ENCODE measurements at regions not wholly inside any gene's neighbourhood (a gene's known extent, or its start where the extent isn't known, plus 50 kb on each side); places are given as distances from the start of the nearest gene placed in this dataset.

DNA sequence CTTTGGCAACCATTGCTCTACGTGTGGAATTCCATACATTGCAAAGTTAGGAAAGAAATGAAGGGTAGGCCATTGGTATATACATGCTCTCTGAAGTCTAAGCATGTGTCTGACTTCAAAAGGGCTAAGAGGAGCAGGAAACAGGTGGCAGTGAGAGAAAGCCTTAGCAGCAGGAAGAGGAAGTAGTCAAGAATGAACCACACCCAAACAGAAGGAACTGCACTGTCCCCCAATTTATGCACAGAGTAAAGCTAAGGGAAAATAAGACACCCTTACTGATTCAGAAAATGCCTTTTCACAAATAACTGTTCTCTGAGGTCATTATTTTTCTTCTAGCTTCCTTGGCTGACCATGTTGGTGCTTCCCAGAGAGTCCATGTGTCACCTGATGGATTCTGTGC, 575.4 kb downstream of the NTRK3 start (continued):
- no peak for TF ChIP-seq ZSCAN20 (CRISPR knock-in tag; IDR thresholded peaks at IDR 0.05; ENCODE audit: borderline replicate concordance)
- TF ChIP-seq HNRNPL (IDR thresholded peaks at IDR 0.05; ENCODE audit: low read depth, low read length): no peak
- no peak for TF ChIP-seq SP2 (CRISPR knock-in tag; IDR thresholded peaks at IDR 0.05)
- TF ChIP-seq ARID2 (CRISPR knock-in tag; IDR thresholded peaks at IDR 0.05; ENCODE audit: borderline replicate concordance): no peak
- TF ChIP-seq CREB1 (IDR thresholded peaks at IDR 0.05): no peak
- no peak for TF ChIP-seq CREB1 (CRISPR knock-in tag; IDR thresholded peaks at IDR 0.05)
- TF ChIP-seq SRSF9 (IDR thresholded peaks at IDR 0.05; ENCODE audit: borderline replicate concordance, insufficient read depth, low read depth, low read length, poor library complexity, severe bottlenecking): no peak
- no peak for TF ChIP-seq KDM2A (CRISPR knock-in tag; IDR thresholded peaks at IDR 0.05; ENCODE audit: borderline replicate concordance, low read depth)

DNA sequence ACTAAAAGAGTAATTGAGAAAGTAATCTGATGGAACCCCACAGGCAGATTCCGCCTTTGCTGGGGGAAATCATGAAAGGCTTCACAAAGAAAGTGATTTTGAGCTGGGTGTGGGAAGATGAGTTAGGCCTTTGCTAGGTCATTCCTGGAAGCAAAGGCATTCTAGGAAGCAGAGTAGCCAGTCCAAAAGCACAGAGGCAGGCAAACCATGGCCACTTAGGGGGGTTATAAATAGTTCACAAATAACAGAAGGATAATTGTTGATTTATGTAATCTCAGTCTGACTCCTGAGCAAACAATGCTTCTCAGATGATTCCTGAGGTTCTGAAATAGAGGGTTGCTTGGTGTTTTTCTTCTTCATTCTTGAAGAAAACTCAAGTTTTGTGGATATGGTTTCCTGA, 576.3 kb downstream of the NTRK3 start:
- ChIA-PET POLR2A (no interaction called here), CTCF (ENCODE audit: low intra/inter-chr PET ratio, low total read pairs) (no interaction called here)
- DNase-seq (ENCODE audit: low spot score) (no peak), FAIRE-seq (no peak), ATAC-seq (no peak)
- WGBS (ENCODE audit: low lambda C conversion rate): 4% methylated on average over 1 of the region's 1 CpG
- Histone ChIP-seq H3K9ac (ENCODE audit: insufficient read depth, low read depth, low read length) (no peak overlapping the region), H2AFZ (ENCODE audit: low read length) (no peak overlapping the region), H3K4me3 (replicated peaks in 1 of 3; ENCODE audit: insufficient read depth in 1 of 3, low read depth in 2 of 3, low read length in 3 of 3) (no peak overlapping the region), H3K27ac (ENCODE audit: extremely low read length, insufficient read depth, low read length) (no peak overlapping the region), H4K20me1 (ENCODE audit: insufficient read depth, low read length) (no peaks in the 10 kb centered on the region), H3K27me3 (ENCODE audit: control insufficient read depth in 1 of 2, insufficient read depth in 2 of 2, low read length in 2 of 2) (no peaks in the 10 kb centered on the region), H3K4me2 (ENCODE audit: low read depth, low read length) (no peak overlapping the region), H3K36me3 (replicated peaks in 1 of 2; ENCODE audit: control insufficient read depth in 1 of 2, insufficient read depth in 2 of 2, low read length in 2 of 2) (no peaks in the 10 kb centered on the region), H3K9me3 (ENCODE audit: low read length) (peaks cover 96% of the 10 kb centered on the region), H3K79me2 (ENCODE audit: insufficient read depth, low read length) (no peaks in the 10 kb centered on the region), H3K4me1 (ENCODE audit: insufficient read depth, low read length) (no peaks in the 10 kb centered on the region)
- intact Hi-C loops (cut with micrococcal nuclease; ENCODE audit: unreplicated experiment) (no loop called here), in situ Hi-C loops (cut with HindIII; ENCODE audit: extremely low pct_ligation_motif_present, low pct_unique_long_range_greater_than_20kb) (no loop called here)
- TF ChIP-seq ZNF607 (CRISPR knock-in tag; IDR thresholded peaks at IDR 0.05; ENCODE audit: borderline replicate concordance) (no peak), CEBPG (CRISPR knock-in tag; IDR thresholded peaks at IDR 0.05) (no peak), CBX1 (IDR thresholded peaks at IDR 0.05; ENCODE audit: low read depth) (no peak), ZNF232 (CRISPR knock-in tag; IDR thresholded peaks at IDR 0.05; ENCODE audit: borderline replicate concordance) (no peak), FLYWCH1 (CRISPR knock-in tag; IDR thresholded peaks at IDR 0.05) (no peak), ZNF343 (CRISPR knock-in tag; IDR thresholded peaks at IDR 0.05) (no peak), ZNF333 (CRISPR knock-in tag; IDR thresholded peaks at IDR 0.05; ENCODE audit: borderline replicate concordance) (no peak), KLF16 (CRISPR knock-in tag; IDR thresholded peaks at IDR 0.05) (no peak), GATAD2A (CRISPR knock-in tag; IDR thresholded peaks at IDR 0.05) (no peak), NR1H2 (CRISPR knock-in tag; IDR thresholded peaks at IDR 0.05; ENCODE audit: borderline replicate concordance, low read depth) (no peak), ZNF790 (CRISPR knock-in tag; IDR thresholded peaks at IDR 0.05; ENCODE audit: borderline replicate concordance) (no peak), ZNF891 (CRISPR knock-in tag; IDR thresholded peaks at IDR 0.05) (no peak)
- TF ChIP-seq, protein P1, sequence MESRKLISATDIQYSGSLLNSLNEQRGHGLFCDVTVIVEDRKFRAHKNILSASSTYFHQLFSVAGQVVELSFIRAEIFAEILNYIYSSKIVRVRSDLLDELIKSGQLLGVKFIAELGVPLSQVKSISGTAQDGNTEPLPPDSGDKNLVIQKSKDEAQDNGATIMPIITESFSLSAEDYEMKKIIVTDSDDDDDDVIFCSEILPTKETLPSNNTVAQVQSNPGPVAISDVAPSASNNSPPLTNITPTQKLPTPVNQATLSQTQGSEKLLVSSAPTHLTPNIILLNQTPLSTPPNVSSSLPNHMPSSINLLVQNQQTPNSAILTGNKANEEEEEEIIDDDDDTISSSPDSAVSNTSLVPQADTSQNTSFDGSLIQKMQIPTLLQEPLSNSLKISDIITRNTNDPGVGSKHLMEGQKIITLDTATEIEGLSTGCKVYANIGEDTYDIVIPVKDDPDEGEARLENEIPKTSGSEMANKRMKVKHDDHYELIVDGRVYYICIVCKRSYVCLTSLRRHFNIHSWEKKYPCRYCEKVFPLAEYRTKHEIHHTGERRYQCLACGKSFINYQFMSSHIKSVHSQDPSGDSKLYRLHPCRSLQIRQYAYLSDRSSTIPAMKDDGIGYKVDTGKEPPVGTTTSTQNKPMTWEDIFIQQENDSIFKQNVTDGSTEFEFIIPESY (CRISPR knock-in tag; IDR thresholded peaks at IDR 0.05): no peak
- TF ChIP-seq, protein P2, sequence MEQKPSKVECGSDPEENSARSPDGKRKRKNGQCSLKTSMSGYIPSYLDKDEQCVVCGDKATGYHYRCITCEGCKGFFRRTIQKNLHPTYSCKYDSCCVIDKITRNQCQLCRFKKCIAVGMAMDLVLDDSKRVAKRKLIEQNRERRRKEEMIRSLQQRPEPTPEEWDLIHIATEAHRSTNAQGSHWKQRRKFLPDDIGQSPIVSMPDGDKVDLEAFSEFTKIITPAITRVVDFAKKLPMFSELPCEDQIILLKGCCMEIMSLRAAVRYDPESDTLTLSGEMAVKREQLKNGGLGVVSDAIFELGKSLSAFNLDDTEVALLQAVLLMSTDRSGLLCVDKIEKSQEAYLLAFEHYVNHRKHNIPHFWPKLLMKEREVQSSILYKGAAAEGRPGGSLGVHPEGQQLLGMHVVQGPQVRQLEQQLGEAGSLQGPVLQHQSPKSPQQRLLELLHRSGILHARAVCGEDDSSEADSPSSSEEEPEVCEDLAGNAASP (CRISPR knock-in tag; IDR thresholded peaks at IDR 0.05; ENCODE audit: borderline replicate concordance): no peak
- TF ChIP-seq, protein P3, sequence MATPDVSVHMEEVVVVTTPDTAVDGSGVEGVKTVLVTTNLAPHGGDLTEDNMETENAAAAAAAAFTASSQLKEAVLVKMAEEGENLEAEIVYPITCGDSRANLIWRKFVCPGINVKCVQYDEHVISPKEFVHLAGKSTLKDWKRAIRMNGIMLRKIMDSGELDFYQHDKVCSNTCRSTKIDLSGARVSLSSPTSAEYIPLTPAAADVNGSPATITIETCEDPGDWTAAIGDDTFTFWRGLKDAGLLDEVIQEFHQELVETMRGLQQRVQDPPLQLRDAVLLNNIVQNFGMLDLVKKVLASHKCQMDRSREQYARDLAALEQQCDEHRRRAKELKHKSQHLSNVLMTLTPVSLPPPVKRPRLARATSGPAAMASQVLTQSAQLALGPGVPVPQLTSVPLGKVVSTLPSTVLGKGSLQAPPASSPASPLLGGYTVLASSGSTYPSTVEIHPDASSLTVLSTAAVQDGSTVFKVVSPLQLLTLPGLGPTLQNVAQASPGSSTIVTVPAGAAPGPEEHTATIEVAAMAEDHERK (CRISPR knock-in tag; IDR thresholded peaks at IDR 0.05; ENCODE audit: low read depth): no peak
- no TSS peak for BruUV-seq (replicated peaks)

Data from HepG2 (cell line).